ENCODE measurements at regions not wholly inside any gene's neighbourhood (a gene's known extent, or its start where the extent isn't known, plus 50 kb on each side); places are given as distances from the start of the nearest gene placed in this dataset.

DNA sequence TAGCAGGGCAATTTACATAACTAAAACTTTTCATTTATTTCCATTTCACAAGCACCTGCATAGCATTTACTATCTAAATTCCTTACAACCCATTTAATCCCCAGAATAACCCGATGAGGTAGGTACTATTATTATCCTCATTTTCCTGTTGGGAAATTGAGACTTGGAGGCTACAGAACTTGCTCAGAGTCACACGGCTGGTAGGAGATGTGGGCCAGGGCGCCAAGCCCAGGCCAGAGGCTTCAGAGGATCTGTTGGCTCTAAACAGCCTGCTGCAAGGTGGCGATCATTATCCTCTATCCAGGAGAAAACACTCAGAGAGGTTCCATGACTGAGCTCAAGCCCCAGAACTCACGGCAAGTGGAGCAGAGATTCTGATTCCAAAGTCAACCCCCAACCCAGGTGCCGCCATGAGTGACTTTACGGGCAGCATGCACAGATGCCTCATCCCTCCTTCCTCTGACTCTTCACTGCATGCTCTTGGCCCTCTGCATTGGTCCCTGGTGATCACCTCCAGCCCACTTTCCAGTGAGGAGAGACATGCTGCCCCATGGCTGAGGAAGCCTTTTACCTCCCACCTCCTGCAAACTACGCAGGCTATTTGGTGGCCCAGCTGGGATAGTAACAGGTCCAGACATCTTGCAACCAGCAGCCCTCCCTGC is 168.4 kb upstream of the FSTL4 start:
- no peak for TF ChIP-seq POLR2A (IDR thresholded peaks at IDR 0.05)
- TF ChIP-seq, protein P1, sequence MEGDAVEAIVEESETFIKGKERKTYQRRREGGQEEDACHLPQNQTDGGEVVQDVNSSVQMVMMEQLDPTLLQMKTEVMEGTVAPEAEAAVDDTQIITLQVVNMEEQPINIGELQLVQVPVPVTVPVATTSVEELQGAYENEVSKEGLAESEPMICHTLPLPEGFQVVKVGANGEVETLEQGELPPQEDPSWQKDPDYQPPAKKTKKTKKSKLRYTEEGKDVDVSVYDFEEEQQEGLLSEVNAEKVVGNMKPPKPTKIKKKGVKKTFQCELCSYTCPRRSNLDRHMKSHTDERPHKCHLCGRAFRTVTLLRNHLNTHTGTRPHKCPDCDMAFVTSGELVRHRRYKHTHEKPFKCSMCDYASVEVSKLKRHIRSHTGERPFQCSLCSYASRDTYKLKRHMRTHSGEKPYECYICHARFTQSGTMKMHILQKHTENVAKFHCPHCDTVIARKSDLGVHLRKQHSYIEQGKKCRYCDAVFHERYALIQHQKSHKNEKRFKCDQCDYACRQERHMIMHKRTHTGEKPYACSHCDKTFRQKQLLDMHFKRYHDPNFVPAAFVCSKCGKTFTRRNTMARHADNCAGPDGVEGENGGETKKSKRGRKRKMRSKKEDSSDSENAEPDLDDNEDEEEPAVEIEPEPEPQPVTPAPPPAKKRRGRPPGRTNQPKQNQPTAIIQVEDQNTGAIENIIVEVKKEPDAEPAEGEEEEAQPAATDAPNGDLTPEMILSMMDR (IDR thresholded peaks at IDR 0.05) = no peak

Data from adrenal gland (tissue), 5 donors.